GM18508 (cell line): ENCODE measurements at regions not wholly inside any gene's neighbourhood (a gene's known extent, or its start where the extent isn't known, plus 50 kb on each side); places are given as distances from the start of the nearest gene placed in this dataset.
"Not testable (repeated sequence)": the region's sequence is repeated elsewhere in the genome, so short reads cannot be mapped to it uniquely, and the experiment has no call there.

Experiments
- ATAC-seq: cut with Tn5 transposase; IDR thresholded peaks from one replicate; pipeline ENCODE4 v1.9.1; 2021; ENCODE audit warnings: moderate number of reproducible peaks; ENCODE audit not compliant: insufficient read depth, unreplicated experiment

GRCh38 chr9:78882481-78882880, 585.6 kb downstream of the PSAT1 start:
- no peak for ATAC-seq

DNA sequence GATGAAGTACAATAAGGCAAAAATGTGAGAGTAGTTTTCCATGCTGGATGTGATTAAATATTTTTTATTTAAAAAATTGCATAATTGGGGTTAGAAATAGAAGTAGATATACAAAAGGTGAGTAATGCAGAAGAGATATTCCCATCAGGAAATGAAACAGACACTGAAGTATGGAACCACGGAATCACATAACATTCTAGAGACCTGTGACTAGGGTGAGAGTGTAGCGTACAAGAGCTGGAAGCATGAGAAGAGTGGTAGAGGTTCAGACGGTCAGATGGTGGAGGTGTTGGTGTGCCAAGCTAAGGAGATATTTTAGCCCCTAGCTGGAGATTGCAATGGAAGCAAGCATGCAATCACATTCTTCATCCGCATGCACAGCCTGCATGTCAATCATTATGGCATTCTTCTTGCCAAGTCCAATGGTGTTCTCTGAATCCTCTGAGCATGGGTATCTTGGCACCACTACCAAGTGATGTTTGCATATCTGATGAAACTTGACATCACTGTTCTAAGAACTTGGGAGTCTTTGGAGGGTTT, 587.8 kb downstream of the PSAT1 start:
- ATAC-seq, result no peak

GRCh38 chr9:78892182-78892581, 595.3 kb downstream of the PSAT1 start:
- ATAC-seq, result no peak

DNA sequence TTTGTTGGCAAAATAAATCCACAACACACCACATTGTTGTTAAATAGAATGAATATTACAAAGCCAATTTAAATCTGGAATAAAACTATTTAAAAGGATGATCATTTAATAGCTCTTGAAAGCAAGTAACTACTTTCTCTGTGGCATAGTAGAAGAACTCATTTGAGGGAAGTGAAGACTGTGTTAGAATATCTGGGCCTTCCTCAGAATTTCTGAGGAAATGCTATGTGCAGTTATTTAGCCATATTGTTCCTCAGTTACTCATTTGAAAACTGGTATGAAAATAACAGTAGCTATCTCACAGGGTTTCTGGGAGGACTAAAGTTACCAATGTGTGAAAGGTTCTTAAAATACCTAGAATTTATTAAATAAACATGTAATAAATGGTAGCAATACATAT, 595.8 kb downstream of the PSAT1 start:
- ATAC-seq, result no peak

- ATAC-seq, result no peak
Measured at GRCh38 chr9:78893774-78894401, 597.0 kb downstream of the PSAT1 start.

DNA sequence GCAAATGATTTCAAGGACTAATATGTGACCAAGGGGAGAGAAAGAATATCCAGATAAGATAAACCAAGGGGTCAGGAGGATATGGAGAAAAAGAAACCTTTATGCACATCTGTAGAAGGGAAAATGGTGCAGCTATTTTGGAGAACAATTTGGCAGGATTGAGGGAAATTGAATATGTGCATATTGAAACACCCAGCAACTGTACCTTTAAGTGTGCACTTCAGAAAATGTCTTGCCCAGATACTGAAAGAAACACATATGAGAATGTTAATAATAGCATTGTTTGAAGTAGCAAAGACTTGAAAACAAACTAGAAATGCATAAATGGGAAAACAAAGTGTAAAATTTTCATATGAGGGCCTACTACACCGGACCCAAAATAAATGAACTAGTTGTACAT, 599.6 kb downstream of the PSAT1 start:
- ATAC-seq, result no peak

- no peak for ATAC-seq
Measured at GRCh38 chr9:78898234-78898633, 601.3 kb downstream of the PSAT1 start.

DNA sequence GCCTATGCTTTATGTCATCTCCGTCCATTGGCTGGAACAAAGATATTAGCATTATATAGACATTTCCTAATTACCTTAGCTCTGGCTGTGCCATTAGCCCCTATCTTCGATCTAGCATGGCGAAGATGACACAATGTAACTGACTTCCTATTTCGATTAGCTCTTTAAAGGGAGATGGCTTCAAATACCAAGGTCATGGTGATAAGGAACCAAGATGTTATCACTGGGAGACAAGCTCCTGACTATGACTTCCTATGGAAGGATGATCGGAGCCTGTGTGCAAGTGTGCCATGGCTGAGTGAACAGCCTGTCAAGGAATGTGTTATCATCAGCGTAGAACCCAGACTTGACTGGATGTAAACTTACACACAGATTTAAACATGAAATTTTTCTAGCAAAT, 602.1 kb downstream of the PSAT1 start:
- no peak for ATAC-seq

GRCh38 chr9:78900500-78900899, 603.6 kb downstream of the PSAT1 start:
- ATAC-seq, result no peak

DNA sequence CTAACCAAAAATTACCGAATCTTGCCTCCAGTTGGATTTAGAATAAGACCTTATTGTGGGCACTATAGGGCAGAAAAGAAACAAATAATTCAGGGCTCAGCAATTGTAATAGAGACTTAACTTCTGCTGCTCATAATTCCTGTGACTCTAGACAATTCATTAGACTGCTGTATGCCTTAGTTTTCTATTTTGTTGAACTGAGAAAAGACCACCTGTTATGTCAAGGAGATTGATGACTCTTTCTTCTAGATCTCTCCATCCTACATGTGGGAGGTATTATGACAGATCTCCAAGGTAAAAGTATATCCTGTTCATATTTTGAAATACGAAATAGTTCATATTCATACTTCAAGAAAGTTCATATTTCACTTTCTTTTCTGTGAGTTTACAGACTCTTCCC, 605.1 kb downstream of the PSAT1 start:
- no peak for ATAC-seq

DNA sequence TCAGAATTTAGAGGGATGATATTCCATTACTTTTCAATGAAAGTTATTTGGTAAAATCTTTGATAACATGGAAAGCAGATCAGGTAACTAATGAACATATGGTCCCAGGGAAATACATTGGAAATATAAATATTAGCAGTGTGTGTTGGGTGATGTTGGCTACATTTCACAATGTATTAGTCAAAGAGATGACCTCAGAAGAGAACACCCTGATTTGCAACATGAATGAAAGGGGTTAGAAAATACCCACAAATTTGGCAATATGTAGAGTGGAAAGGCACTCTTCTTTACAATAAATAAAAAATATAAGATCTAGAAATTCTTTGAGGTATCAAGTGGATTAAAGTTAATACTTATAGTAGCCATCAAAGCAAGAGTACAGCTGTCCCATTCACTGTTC, 606.7 kb downstream of the PSAT1 start:
- no peak for ATAC-seq

GRCh38 chr9:78904686-78905085, 607.8 kb downstream of the PSAT1 start:
- ATAC-seq, result no peak

- no peak for ATAC-seq
Measured at GRCh38 chr9:78905387-78905786, 608.5 kb downstream of the PSAT1 start.

DNA sequence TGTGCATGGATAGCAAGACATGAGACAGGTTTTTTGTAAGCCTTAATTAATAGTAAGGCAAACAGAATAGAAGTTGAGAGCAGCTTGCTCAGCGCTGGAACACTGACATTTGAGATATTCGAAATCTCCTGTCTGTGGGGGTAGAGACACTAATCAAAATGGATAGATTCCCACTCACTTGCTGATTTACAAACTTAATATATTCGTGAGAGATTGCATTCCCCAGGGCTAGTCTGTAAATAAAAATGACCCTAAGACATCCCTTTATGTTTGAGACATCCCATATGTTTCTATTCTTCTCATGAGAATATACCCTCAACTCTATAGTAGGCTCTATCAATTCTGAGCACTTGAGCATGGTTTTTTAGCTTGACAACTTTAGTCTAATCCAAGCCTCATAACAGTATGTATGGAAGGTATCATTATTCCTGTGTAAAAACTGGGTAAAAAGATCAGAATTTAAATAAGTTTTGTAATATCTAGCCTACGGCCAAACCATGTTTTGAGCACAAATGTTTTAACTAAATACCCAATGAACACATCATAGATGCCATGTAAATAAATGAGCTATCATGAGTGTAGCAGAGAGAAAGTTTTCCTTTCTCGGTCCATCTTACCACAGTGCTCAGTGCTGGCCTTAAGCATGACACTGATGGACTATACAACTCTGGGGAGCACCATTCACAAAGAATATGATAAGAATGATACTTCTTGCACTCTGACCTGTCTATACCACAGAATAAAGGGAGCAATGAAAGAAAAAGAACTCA, 609.2 kb downstream of the PSAT1 start:
- ATAC-seq, result no peak

DNA sequence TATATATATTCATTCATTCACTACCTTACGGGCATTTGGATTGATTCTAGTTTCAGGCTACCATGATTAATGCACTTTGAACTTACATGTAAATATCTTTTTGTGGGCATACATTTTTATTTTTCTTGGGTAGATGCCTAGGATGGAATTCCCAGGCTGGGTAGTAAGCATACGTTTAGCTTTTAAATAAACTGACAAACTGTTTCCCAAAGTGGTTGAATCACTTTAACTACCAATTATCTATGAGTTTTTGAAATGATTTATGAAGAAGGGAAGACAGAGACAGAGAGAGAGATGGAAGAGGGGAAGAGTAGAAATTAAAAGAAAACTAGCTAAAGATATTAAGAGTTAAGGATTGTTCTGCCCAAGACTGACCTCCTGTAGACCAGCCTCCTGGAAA, 612.6 kb downstream of the PSAT1 start:
- no peak for ATAC-seq

- ATAC-seq, result not testable (repeated sequence)
Measured at GRCh38 chr9:78916884-78917283, 620.0 kb downstream of the PSAT1 start.

- ATAC-seq, result no peak
Measured at GRCh38 chr9:78918976-78919375, 622.1 kb downstream of the PSAT1 start.

DNA sequence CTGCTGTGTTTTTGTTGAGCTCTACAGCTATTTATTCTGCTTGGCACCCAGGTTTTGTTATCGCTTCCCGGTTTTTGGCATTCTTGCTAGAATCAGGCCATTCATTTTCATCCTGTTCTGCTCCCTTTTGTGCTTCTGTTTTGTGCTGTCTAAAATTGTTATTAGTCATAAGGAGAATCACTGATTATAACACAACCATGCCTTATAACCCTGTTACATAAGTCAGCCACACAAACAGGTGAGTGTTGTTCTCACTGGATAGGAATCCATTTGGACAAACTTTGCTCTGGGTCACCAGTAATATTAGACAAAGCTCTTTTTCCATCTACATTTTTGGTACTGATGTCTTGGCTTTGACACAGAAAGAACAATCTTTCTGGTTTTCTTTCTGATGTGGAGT, 622.8 kb downstream of the PSAT1 start:
- ATAC-seq, result no peak

GRCh38 chr9:78921341-78921740, 624.4 kb downstream of the PSAT1 start:
- ATAC-seq, result no peak

DNA sequence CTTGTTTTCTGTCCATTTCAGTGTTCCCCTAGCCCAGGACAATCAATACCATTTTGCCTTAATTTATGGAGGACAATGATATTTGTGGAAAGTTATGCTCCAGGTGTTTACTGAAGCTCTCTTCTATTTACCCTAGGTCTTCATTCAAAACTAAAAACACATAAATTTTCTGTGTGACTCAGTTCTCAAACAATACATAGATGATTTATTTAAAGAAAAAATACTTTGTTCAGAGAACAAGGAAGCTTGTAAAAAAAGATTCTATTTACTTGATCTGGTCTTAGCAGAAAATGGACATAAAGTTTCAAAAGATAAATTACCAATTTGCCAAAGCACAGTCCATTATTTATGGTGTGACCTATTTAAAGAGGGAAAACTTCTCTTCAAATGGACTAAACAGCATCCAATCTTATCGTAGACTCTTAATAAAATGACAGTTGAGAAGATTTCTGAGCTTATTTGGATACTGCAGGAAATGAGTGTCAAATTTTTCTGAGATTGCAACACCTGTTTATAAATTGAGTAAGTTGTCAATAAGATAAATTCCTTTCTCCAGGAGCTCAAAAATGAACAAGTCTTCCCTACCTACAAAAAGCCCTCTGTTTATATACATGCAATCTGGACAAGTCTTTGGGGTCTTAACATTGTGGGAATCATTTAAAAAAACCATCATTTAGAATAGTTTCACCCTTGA, 627.2 kb downstream of the PSAT1 start:
- no peak for ATAC-seq
